GM23248 (cell line): ENCODE measurements at regions not wholly inside any gene's neighbourhood (a gene's known extent, or its start where the extent isn't known, plus 50 kb on each side); places are given as distances from the start of the nearest gene placed in this dataset.

Experiments used
- EZH2 ChIP-seq: fragments of 200-600 bp; sonication (generic); IDR thresholded peaks from 2 replicates; pipeline ENCODE4 v1.6.1; 2018; ENCODE audit warnings: antibody characterized with exemption, mild to moderate bottlenecking; ENCODE audit not compliant: insufficient read depth, poor library complexity, severe bottlenecking
- EZH2phosphoT487 ChIP-seq: fragments of 200-600 bp; sonication (generic); IDR thresholded peaks from 2 replicates; pipeline ENCODE4 v1.6.1; 2018; ENCODE audit warnings: antibody characterized with exemption, moderate library complexity, mild to moderate bottlenecking, low read depth; ENCODE audit not compliant: insufficient read depth

- TF ChIP-seq EZH2 (no peak), EZH2phosphoT487 (no peak)
Measured at GRCh38 chr6:144338474-144338873, 53.3 kb downstream of the UTRN start.
